PFSK-1 (cell line): ENCODE measurements at regions not wholly inside any gene's neighbourhood (a gene's known extent, or its start where the extent isn't known, plus 50 kb on each side); places are given as distances from the start of the nearest gene placed in this dataset.

ENCODE experiments used
- FOXP2 ChIP-seq: optimal IDR thresholded peaks from 2 replicates; pipeline ENCODE3; 2011; ENCODE audit warnings: borderline replicate concordance, control low read depth, inconsistent platforms; ENCODE audit not compliant: insufficient read depth; ENCODE audit errors: extremely low read length, extremely low read depth
- POLR2AphosphoS5 ChIP-seq: IDR thresholded peaks from 2 replicates; pipeline ENCODE4 v1.6.1; 2012; ENCODE audit warnings: low read depth, mild to moderate bottlenecking, control low read depth, low read length, moderate library complexity
- REST ChIP-seq, 2 experiments: IDR thresholded peaks; 2 replicates each; pipeline versions ENCODE4 v1.6.1 to v1.8.0; 2011 to 2012; ENCODE audit warnings: low read depth in 2 of 2, low read length in 2 of 2, control low read depth in 1 of 2, inconsistent platforms in 1 of 2, mild to moderate bottlenecking in 1 of 2, moderate library complexity in 1 of 2; ENCODE audit not compliant: insufficient read depth in 1 of 2
- SIN3A ChIP-seq: IDR thresholded peaks from 2 replicates; pipeline ENCODE4 v1.6.1; 2012; ENCODE audit warnings: mild to moderate bottlenecking, low read length, moderate library complexity, borderline replicate concordance; ENCODE audit not compliant: insufficient read depth
- TAF1 ChIP-seq: IDR thresholded peaks from 2 replicates; pipeline ENCODE4 v1.6.1; 2012; ENCODE audit warnings: low read length, control low read depth, borderline replicate concordance; ENCODE audit not compliant: insufficient read depth

DNA sequence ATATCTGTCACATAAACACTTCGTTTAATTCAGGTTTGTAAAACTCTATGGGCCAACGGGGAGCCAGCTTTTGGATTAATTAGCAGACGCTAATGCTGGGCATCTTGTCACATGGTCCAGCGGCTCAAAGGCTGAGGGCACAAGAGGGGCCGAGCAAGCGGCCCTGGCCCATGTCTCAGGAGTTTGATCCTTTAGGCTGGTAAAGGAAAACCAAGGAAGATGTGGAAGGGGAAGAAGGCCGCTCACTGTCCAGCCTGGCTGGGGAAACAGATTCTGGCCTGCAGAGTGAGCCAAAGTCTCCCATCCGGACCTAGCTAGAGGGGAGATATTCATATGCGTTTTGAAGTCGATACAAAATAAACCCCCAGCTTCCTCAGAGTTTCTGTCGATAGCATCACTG is 248.6 kb upstream of the SIX2 start:
- TF ChIP-seq TAF1 = no peak
- no peak for TF ChIP-seq FOXP2
- no peak for TF ChIP-seq POLR2AphosphoS5
- no peak for TF ChIP-seq REST (IDR thresholded peaks at IDR 0.05; ENCODE audit: insufficient read depth in 1 of 2, low read depth in 2 of 2, low read length in 2 of 2)
- TF ChIP-seq SIN3A = no peak

- TF ChIP-seq REST (IDR thresholded peaks at IDR 0.05; ENCODE audit: insufficient read depth in 1 of 2, low read depth in 2 of 2, low read length in 2 of 2) = no peak
- TF ChIP-seq SIN3A = no peak
- TF ChIP-seq FOXP2 = no peak
- TF ChIP-seq TAF1 = no peak
- TF ChIP-seq POLR2AphosphoS5 = no peak
These were observed 247.8 kb upstream of the SIX2 start for GRCh38 chr2:45256867-45257641.

- no peak for TF ChIP-seq TAF1
- TF ChIP-seq REST (IDR thresholded peaks at IDR 0.05; ENCODE audit: insufficient read depth in 1 of 2, low read depth in 2 of 2, low read length in 2 of 2) = no peak
- no peak for TF ChIP-seq SIN3A
- no peak for TF ChIP-seq POLR2AphosphoS5
- no peak for TF ChIP-seq FOXP2
These were observed 247.1 kb upstream of the SIX2 start for GRCh38 chr2:45256173-45256866.

GRCh38 chr2:45255563-45255962 is 246.3 kb upstream of the SIX2 start:
- TF ChIP-seq FOXP2 (no peak), SIN3A (no peak), POLR2AphosphoS5 (no peak), TAF1 (no peak), REST (IDR thresholded peaks at IDR 0.05; ENCODE audit: insufficient read depth in 1 of 2, low read depth in 2 of 2, low read length in 2 of 2) (no peak)

- TF ChIP-seq REST (IDR thresholded peaks at IDR 0.05; ENCODE audit: insufficient read depth in 1 of 2, low read depth in 2 of 2, low read length in 2 of 2) (no peak), FOXP2 (no peak), SIN3A (no peak), POLR2AphosphoS5 (no peak), TAF1 (no peak)
These were observed 244.8 kb upstream of the SIX2 start for GRCh38 chr2:45254025-45254424.
